ENCODE measurements at regions not wholly inside any gene's neighbourhood (a gene's known extent, or its start where the extent isn't known, plus 50 kb on each side); places are given as distances from the start of the nearest gene placed in this dataset.

DNA sequence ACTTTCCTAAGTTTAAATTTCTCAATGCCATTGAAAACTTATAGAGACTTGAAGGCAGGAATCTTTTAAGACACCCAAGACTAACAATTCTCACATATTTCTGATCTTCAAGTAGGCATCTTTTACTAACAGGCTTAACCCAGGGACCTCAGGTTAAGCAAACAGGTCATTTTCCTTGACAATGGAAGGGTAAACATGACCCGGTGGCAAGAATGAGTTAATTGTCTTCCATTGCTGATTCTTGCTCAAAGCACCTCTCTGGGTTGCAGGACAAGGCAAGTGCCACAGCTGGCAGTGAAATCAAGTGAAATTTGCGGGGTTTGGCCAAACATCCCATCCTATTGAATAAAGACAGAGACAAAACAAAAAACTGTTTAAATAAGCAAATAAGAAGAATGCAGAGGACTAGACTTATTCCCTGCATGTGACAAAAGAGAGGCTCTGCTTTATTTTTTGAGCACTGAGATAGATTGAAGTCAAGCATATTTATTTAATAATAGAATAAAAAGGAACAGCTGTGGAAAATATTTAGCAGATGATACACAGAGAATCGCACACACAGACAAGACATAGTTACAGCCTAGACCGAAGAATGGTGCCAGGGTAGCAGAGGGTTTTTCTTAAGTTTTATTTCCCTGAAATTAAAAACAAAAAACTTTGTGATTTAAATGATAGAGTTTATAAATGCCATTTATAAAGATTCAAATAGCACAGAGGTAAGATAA is 56.0 kb upstream of the MITF start:
- TF ChIP-seq, protein P1, sequence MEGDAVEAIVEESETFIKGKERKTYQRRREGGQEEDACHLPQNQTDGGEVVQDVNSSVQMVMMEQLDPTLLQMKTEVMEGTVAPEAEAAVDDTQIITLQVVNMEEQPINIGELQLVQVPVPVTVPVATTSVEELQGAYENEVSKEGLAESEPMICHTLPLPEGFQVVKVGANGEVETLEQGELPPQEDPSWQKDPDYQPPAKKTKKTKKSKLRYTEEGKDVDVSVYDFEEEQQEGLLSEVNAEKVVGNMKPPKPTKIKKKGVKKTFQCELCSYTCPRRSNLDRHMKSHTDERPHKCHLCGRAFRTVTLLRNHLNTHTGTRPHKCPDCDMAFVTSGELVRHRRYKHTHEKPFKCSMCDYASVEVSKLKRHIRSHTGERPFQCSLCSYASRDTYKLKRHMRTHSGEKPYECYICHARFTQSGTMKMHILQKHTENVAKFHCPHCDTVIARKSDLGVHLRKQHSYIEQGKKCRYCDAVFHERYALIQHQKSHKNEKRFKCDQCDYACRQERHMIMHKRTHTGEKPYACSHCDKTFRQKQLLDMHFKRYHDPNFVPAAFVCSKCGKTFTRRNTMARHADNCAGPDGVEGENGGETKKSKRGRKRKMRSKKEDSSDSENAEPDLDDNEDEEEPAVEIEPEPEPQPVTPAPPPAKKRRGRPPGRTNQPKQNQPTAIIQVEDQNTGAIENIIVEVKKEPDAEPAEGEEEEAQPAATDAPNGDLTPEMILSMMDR (IDR thresholded peaks at IDR 0.05) = no peak
- TF ChIP-seq ATF1 (CRISPR knock-in tag; IDR thresholded peaks at IDR 0.05) = no peak
- no peak for TF ChIP-seq FOXP1 (CRISPR knock-in tag; IDR thresholded peaks at IDR 0.05; ENCODE audit: borderline replicate concordance)
- TF ChIP-seq, protein P2, sequence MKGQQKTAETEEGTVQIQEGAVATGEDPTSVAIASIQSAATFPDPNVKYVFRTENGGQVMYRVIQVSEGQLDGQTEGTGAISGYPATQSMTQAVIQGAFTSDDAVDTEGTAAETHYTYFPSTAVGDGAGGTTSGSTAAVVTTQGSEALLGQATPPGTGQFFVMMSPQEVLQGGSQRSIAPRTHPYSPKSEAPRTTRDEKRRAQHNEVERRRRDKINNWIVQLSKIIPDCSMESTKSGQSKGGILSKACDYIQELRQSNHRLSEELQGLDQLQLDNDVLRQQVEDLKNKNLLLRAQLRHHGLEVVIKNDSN (CRISPR knock-in tag; IDR thresholded peaks at IDR 0.05) = no peak
- TF ChIP-seq, protein P3, sequence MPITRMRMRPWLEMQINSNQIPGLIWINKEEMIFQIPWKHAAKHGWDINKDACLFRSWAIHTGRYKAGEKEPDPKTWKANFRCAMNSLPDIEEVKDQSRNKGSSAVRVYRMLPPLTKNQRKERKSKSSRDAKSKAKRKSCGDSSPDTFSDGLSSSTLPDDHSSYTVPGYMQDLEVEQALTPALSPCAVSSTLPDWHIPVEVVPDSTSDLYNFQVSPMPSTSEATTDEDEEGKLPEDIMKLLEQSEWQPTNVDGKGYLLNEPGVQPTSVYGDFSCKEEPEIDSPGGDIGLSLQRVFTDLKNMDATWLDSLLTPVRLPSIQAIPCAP (CRISPR knock-in tag; IDR thresholded peaks at IDR 0.05) = no peak
- TF ChIP-seq, protein P4, sequence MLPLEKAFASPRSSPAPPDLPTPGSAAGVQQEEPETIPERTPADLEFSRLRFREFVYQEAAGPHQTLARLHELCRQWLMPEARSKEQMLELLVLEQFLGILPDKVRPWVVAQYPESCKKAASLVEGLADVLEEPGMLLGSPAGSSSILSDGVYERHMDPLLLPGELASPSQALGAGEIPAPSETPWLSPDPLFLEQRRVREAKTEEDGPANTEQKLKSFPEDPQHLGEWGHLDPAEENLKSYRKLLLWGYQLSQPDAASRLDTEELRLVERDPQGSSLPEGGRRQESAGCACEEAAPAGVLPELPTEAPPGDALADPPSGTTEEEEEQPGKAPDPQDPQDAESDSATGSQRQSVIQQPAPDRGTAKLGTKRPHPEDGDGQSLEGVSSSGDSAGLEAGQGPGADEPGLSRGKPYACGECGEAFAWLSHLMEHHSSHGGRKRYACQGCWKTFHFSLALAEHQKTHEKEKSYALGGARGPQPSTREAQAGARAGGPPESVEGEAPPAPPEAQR (CRISPR knock-in tag; IDR thresholded peaks at IDR 0.05) = no peak

Measured in WTC11 (cell line).